B cell (primary cell): ENCODE measurements at regions not wholly inside any gene's neighbourhood (a gene's known extent, or its start where the extent isn't known, plus 50 kb on each side); places are given as distances from the start of the nearest gene placed in this dataset.

Experiments
- ATAC-seq: fragments of 200-7000 bp; cut with Tn5 transposase; one replicate; pipeline ENCODE4 v1.10.0; 2021; ENCODE audit warnings: low read depth, mild to moderate bottlenecking, moderate number of reproducible peaks, moderate library complexity
- CTCF ChIA-PET: fragments of 350-600 bp; sonication (Branson Sonifier 250); formaldehyde crosslinking; loops from one replicate; lab custom pipeline; 2021; ENCODE audit warnings: antibody characterized with exemption, inconsistent platforms; lab: Charles Lee
- POLR2A ChIA-PET: fragments of 350-600 bp; sonication (Branson Sonifier 250); formaldehyde crosslinking; loops from one replicate; lab custom pipeline; 2021; ENCODE audit warnings: antibody characterized with exemption; lab: Charles Lee
- DNase-seq: peaks from one replicate; pipeline ENCODE4 v3.0.0; 2013
- H2AFZ ChIP-seq: 2 replicates; pipeline ENCODE4 v1.6.1; 2012; ENCODE audit warnings: mild to moderate bottlenecking, low read depth, low read length; ENCODE audit not compliant: insufficient read depth, poor library complexity, severe bottlenecking
- H3K27ac ChIP-seq, 2 donors: 1 replicate in 1 of 2; 2 replicates in 1 of 2; pipeline ENCODE4 v1.5.1; 2012 to 2013; ENCODE audit warnings: low read length in 2 of 2, mild to moderate bottlenecking in 2 of 2, moderate library complexity in 1 of 2
- H3K27me3 ChIP-seq, 4 experiments: fragments of 200-600 bp in 1 of 4; sonication (generic) in 1 of 4; replicated peaks in 1 of 4; 1 replicate in 2 of 4; 2 replicates in 2 of 4; pipeline versions ENCODE4 v1.6.1 to v1.7.0; 2013 to 2016; ENCODE audit warnings: low read length in 3 of 4, mild to moderate bottlenecking in 2 of 4, mixed read lengths in 1 of 4, moderate library complexity in 1 of 4; ENCODE audit not compliant: insufficient read depth in 4 of 4, control insufficient read depth in 3 of 4; ENCODE audit errors: control extremely low read depth in 1 of 4
- H3K36me3 ChIP-seq, 2 experiments: replicated peaks in 1 of 2; 1 replicate in 1 of 2; 2 replicates in 1 of 2; pipeline versions ENCODE4 v1.6.1 to v1.7.1; 2013; ENCODE audit warnings: low read length in 1 of 2; ENCODE audit not compliant: insufficient read depth in 2 of 2, control insufficient read depth in 1 of 2; ENCODE audit errors: control extremely low read depth in 1 of 2, extremely low read depth in 1 of 2
- H3K4me1 ChIP-seq, 2 donors: fragments of 200-600 bp in 1 of 2; sonication (generic) in 1 of 2; 1 replicate in 1 of 2; 2 replicates in 1 of 2; pipeline versions ENCODE4 v1.5.1 to v1.6.1; 2013 to 2017; ENCODE audit warnings: low read length in 2 of 2; ENCODE audit not compliant: control insufficient read depth in 2 of 2, insufficient read depth in 2 of 2
- H3K4me2 ChIP-seq: replicated peaks from 2 replicates; pipeline ENCODE3; 2012; ENCODE audit warnings: mild to moderate bottlenecking, low read depth, low read length; ENCODE audit not compliant: poor library complexity, severe bottlenecking
- H3K4me3 ChIP-seq, 5 experiments: fragments of 200-600 bp in 1 of 5; sonication (generic) in 1 of 5; 1 replicate in 3 of 5; 2 replicates in 2 of 5; pipeline versions ENCODE4 v1.5.1 to v1.7.0; 2011 to 2016; ENCODE audit warnings: low read length in 4 of 5, mild to moderate bottlenecking in 4 of 5, low read depth in 2 of 5, control low read depth in 1 of 5, moderate library complexity in 1 of 5; ENCODE audit not compliant: insufficient read depth in 1 of 5; ENCODE audit errors: control extremely low read depth in 1 of 5, extremely low read depth in 1 of 5
- H3K79me2 ChIP-seq: fragments of 200-600 bp; sonication (generic); one replicate; pipeline ENCODE4 v1.6.0; 2016; ENCODE audit warnings: low read length; ENCODE audit not compliant: control insufficient read depth, insufficient read depth
- H3K9ac ChIP-seq: fragments of 200-600 bp; sonication (generic); 2 replicates; pipeline ENCODE4 v1.6.1; 2017; ENCODE audit warnings: mild to moderate bottlenecking, low read length, moderate library complexity
- H3K9me3 ChIP-seq, 3 donors: one replicate each; pipeline versions ENCODE4 v1.6.1 to v1.7.1; 2013; ENCODE audit warnings: low read length in 2 of 3; ENCODE audit not compliant: control insufficient read depth in 2 of 3, insufficient read depth in 1 of 3; ENCODE audit errors: control extremely low read depth in 1 of 3
- H4K20me1 ChIP-seq: 2 replicates; pipeline ENCODE4 v1.6.0; 2012; ENCODE audit warnings: mild to moderate bottlenecking, low read length; ENCODE audit not compliant: insufficient read depth, control insufficient read depth, poor library complexity, severe bottlenecking
- H3K27ac Mint-ChIP-seq: one replicate; pipeline ENCODE4 v1.8.0; 2021; ENCODE audit warnings: mixed read lengths
- H3K27me3 Mint-ChIP-seq: one replicate; pipeline ENCODE4 v1.8.0; 2021; ENCODE audit warnings: mixed read lengths
- H3K4me1 Mint-ChIP-seq: one replicate; pipeline ENCODE4 v1.8.0; 2021; ENCODE audit warnings: mixed read lengths
- H3K4me3 Mint-ChIP-seq: one replicate; pipeline ENCODE4 v1.8.0; 2021; ENCODE audit warnings: mixed read lengths
- H3K9me3 Mint-ChIP-seq: one replicate; pipeline ENCODE4 v1.8.0; 2022; ENCODE audit warnings: mixed read lengths; ENCODE audit not compliant: insufficient read depth
- EZH2 ChIP-seq: IDR thresholded peaks from 2 replicates; pipeline ENCODE4 v1.6.1; 2012; ENCODE audit warnings: borderline replicate concordance, low read depth, mild to moderate bottlenecking, moderate library complexity, low read length; ENCODE audit not compliant: insufficient read depth, poor library complexity, severe bottlenecking
- WGBS: methylation state at CpG from one replicate; pipeline ENCODE4 v1.1.5; 2013; ENCODE audit warnings: missing lambda C conversion rate; ENCODE audit not compliant: insufficient coverage; 5-methylcytosine and 5-hydroxymethylcytosine counted together
- intact Hi-C: fragments of 100-400 bp; cut with micrococcal nuclease; formaldehyde crosslinking; loops from one replicate; pipeline ENCODE4 v1.10.0; 2022
- TF ChIP-seq, protein P1 (sequence below): fragments of 200-600 bp; IDR thresholded peaks from one replicate; pipeline ENCODE4 v1.8.0; 2022; ENCODE audit warnings: antibody characterized with exemption, mild to moderate bottlenecking

DNA sequence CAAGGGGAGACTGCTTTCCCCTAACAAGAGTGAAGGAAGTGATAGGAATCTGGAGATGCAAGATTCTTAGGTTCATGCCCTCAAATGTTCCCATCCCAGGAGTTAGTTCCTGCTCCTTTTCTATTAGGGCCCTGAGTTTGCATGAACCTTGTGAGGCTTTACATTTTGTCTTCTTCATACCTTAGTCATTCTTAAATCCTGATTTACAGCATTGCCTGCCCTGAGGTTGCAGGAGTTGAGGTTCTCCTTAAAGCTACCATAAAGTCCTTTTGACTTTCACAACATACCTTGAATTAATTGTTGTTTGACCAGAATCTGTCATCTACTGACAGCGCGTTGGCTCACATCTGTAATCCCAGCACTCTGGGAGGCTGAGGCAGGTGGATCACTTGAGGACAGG lies 151.5 kb upstream of the ABCA1 start:
- Histone ChIP-seq H3K27ac (no peak overlapping the region), H3K36me3 (no peaks in the 10 kb centered on the region), H2AFZ (no peak overlapping the region), H4K20me1 (no peaks in the 10 kb centered on the region), H3K4me1 (no peaks in the 10 kb centered on the region), H3K79me2 (no peaks in the 10 kb centered on the region), H3K4me2 (no peak overlapping the region), H3K9me3 (no peaks in the 10 kb centered on the region), H3K9ac (no peak overlapping the region), H3K27me3 (no peaks in the 10 kb centered on the region), H3K4me3 (no peak overlapping the region)
- WGBS = no CpG with 5 or more reads among the region's 2 CpGs
- ChIA-PET CTCF (no interaction called here), POLR2A (no interaction called here)
- DNase-seq = no peak
- Mint-ChIP-seq H3K27me3 (no peaks in the 10 kb centered on the region), H3K27ac (no peak overlapping the region), H3K4me1 (no peaks in the 10 kb centered on the region), H3K9me3 (no peaks in the 10 kb centered on the region), H3K4me3 (no peak overlapping the region)
- intact Hi-C loops = no loop called here
- ATAC-seq = no peak
- no peak for TF ChIP-seq EZH2
- TF ChIP-seq, protein P1, sequence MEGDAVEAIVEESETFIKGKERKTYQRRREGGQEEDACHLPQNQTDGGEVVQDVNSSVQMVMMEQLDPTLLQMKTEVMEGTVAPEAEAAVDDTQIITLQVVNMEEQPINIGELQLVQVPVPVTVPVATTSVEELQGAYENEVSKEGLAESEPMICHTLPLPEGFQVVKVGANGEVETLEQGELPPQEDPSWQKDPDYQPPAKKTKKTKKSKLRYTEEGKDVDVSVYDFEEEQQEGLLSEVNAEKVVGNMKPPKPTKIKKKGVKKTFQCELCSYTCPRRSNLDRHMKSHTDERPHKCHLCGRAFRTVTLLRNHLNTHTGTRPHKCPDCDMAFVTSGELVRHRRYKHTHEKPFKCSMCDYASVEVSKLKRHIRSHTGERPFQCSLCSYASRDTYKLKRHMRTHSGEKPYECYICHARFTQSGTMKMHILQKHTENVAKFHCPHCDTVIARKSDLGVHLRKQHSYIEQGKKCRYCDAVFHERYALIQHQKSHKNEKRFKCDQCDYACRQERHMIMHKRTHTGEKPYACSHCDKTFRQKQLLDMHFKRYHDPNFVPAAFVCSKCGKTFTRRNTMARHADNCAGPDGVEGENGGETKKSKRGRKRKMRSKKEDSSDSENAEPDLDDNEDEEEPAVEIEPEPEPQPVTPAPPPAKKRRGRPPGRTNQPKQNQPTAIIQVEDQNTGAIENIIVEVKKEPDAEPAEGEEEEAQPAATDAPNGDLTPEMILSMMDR = no peak

DNA sequence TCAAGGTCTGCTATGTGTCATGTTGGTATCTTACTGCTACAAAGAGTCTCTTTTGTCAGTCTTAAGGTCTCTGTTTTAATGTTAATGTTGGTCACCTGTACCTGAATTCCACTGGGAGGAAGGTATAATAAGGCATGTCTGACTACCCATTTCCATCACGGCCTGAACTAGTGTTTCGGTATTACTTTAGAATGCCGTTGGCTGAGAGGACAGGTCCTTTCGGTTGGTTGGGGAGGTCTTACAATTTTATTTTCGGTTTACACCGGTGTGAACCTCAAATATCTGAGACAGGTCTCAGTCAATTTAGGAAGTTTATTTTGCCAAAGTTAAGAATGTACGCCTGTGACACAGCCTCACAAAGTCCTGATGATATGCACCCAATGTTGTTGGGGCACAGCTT lies 154.9 kb upstream of the ABCA1 start:
- ChIA-PET CTCF (no interaction called here), POLR2A (interaction anchor here (0.7 kb wide), 1 partner anchor 115 kb away, joined by 6 read pairs; no protein-coding TSS in a partner anchor)
- no peak overlapping the region for H3K4me3 Mint-ChIP-seq
- H3K4me2 ChIP-seq = no peak overlapping the region
- H3K27me3 Mint-ChIP-seq = no peaks in the 10 kb centered on the region
- H3K9me3 Mint-ChIP-seq = no peaks in the 10 kb centered on the region
- H3K79me2 ChIP-seq = no peaks in the 10 kb centered on the region
- no peak for ATAC-seq
- no peak overlapping the region for H3K27ac ChIP-seq
- no peak for DNase-seq
- intact Hi-C loops = no loop called here
- 75% methylated on average over 7 of the region's 7 CpGs for WGBS
- H3K27ac Mint-ChIP-seq = no peak overlapping the region
- H3K4me3 ChIP-seq = no peak overlapping the region
- no peaks in the 10 kb centered on the region for H4K20me1 ChIP-seq
- H3K9ac ChIP-seq = no peak overlapping the region
- H2AFZ ChIP-seq = no peak overlapping the region
- no peaks in the 10 kb centered on the region for H3K9me3 ChIP-seq
- H3K27me3 ChIP-seq = no peaks in the 10 kb centered on the region
- no peaks in the 10 kb centered on the region for H3K36me3 ChIP-seq
- TF ChIP-seq, protein P1 = no peak
- TF ChIP-seq EZH2 = no peak
- H3K4me1 Mint-ChIP-seq = peaks cover 1% of the 10 kb centered on the region
- no peaks in the 10 kb centered on the region for H3K4me1 ChIP-seq
